ENCODE measurements at regions not wholly inside any gene's neighbourhood (a gene's known extent, or its start where the extent isn't known, plus 50 kb on each side); places are given as distances from the start of the nearest gene placed in this dataset.

GRCh38 chr4:34629451-34629850 is 1614.9 kb downstream of the ARAP2 start:
- TF ChIP-seq RARB (CRISPR knock-in tag; IDR thresholded peaks at IDR 0.05) (no peak), ZFP30 (CRISPR knock-in tag; IDR thresholded peaks at IDR 0.05) (no peak), PATZ1 (CRISPR knock-in tag; IDR thresholded peaks at IDR 0.05; ENCODE audit: borderline replicate concordance) (no peak), TCF4 (CRISPR knock-in tag; IDR thresholded peaks at IDR 0.05; ENCODE audit: borderline replicate concordance) (no peak), ARNTL (CRISPR knock-in tag; IDR thresholded peaks at IDR 0.05; ENCODE audit: borderline replicate concordance, low read depth) (no peak), ZFP3 (CRISPR knock-in tag; IDR thresholded peaks at IDR 0.05) (no peak), POU6F1 (CRISPR knock-in tag; IDR thresholded peaks at IDR 0.05; ENCODE audit: borderline replicate concordance, low read depth) (no peak), ZNF8 (CRISPR knock-in tag; IDR thresholded peaks at IDR 0.05) (no peak)

Data from SK-N-SH treated with all-trans-retinoic acid at 6 μM for 48 hours (cell line).